VCaP (cell line): ENCODE measurements at regions not wholly inside any gene's neighbourhood (a gene's known extent, or its start where the extent isn't known, plus 50 kb on each side); places are given as distances from the start of the nearest gene placed in this dataset.

Experiments used
- H3K27ac ChIP-seq: fragments of 450-650 bp; 2 replicates; pipeline ENCODE4 v1.5.1; 2017
- TF ChIP-seq, protein P1 (sequence below): fragments of 450-650 bp; conservative IDR thresholded peaks from 2 replicates; pipeline ENCODE4 v1.5.1; 2017; ENCODE audit warnings: mild to moderate bottlenecking, moderate library complexity

DNA sequence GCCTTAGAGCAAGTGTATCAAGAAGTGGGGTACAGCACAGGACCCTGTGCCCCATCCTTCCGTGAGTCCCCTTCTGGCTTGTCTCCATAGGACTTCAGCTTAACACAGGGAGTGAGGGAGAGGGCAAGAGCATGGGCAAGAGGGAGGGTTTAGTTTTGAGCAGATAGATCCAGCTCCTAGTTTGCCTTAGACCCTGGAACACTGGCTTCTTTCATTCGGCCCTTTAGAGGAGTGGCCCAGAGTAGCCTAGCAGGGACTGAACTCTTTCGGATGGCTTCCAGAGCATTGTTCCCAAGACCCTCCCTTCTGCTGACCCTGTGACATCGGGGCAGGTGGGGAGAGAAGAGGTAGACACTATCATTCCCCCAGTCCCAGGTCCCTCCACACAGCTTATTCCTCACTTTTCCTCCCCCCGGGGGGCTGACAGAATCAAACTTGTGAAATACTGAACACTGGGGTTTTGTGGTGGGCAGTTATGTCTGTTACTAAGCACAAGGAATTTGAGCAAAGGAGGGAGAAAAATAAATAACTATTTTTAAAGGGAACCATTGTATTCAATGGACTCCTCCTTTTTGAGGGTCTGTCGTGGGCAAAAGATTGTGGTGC is 289.6 kb upstream of the C2CD4B start:
- H3K27ac ChIP-seq = no peak overlapping the region
- TF ChIP-seq, protein P1, sequence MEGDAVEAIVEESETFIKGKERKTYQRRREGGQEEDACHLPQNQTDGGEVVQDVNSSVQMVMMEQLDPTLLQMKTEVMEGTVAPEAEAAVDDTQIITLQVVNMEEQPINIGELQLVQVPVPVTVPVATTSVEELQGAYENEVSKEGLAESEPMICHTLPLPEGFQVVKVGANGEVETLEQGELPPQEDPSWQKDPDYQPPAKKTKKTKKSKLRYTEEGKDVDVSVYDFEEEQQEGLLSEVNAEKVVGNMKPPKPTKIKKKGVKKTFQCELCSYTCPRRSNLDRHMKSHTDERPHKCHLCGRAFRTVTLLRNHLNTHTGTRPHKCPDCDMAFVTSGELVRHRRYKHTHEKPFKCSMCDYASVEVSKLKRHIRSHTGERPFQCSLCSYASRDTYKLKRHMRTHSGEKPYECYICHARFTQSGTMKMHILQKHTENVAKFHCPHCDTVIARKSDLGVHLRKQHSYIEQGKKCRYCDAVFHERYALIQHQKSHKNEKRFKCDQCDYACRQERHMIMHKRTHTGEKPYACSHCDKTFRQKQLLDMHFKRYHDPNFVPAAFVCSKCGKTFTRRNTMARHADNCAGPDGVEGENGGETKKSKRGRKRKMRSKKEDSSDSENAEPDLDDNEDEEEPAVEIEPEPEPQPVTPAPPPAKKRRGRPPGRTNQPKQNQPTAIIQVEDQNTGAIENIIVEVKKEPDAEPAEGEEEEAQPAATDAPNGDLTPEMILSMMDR = no peak

DNA sequence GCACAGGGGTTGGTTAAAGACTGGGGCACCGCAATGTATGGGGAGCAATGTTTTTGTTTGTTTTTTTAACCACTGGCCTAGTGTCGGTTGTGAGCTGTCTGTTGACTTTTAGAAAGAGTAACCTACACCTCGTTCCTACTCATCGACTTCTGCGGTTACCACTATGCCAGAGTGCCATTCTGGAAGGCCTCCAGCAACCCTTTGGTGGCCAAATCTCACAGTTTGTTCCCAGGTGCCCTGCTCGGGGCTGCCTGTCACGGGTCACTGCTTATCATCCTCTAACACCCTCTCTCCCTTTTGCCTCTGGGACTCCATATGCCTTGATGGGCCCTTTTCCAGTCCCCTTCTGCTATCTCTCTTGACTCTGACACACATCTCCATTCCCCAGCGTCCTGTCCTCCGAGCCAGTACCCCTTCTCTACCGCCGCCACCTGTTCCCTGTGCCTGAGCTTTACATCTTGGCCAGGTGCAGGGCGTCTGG is 290.4 kb upstream of the C2CD4B start:
- no peak overlapping the region for H3K27ac ChIP-seq
- TF ChIP-seq, protein P1 = no peak

DNA sequence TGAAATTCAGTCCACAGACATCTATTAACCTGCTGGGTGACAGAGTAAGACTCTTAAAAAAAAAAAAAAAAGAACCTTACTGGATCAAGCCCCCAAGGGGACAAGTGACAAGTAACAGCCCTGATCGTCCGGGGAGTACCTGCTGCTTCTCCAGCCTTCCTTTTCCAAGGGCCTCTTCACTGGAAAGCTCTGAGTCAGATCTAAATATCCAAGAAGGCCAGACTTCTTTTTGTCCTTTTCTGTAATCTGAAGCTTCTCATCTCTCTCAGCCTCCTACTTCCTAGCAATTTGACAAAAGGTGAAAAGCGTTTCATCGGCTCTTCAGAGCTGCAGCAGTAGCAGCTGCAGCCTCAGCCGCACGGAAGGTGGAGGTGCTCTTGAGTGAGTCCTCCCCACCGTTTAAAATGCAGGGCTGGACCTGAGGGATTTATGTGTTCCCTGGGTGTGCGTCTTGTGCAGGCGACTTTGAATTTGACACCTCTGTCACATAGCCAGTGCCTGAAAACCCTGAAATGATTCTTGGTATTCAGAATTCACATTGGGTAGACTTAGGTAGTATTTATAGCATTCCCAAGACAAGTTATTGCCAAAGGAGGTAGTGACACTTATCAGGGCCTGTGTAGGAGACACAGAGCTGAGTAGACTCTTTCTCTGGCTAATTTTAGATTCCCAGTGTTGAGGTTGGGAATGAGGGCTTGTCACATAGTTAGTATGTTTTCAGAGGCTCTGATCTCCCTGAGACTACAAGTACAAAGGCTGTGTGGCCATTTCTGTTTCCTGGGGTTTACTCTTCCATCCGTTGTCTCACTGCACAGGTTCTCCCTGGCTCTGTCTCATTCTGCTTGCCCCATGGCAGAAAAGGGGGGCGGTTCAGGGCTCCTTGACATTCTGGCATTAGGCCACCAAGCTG is 291.2 kb upstream of the C2CD4B start:
- TF ChIP-seq, protein P1 = no peak
- no peak overlapping the region for H3K27ac ChIP-seq

DNA sequence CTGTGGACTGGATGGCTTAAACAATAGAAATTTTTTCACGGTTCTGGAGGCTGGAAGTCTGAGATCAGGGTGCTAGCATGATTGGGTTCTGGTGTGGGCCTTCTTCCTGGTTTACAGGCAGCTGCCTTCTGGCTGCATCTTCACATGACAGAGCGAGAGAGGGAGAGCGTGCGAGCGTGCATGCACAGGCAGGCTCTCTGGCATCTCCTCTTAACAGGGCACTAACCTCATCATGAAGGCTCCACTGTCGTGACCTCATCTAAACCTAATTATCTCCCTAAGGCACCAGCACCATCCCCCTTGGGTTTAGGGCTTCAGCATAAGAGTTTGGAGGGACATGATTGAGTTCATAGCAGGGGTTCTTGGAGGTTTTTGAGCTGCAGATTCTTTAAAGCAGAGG is 292.0 kb upstream of the C2CD4B start:
- TF ChIP-seq, protein P1 = no peak
- no peak overlapping the region for H3K27ac ChIP-seq

DNA sequence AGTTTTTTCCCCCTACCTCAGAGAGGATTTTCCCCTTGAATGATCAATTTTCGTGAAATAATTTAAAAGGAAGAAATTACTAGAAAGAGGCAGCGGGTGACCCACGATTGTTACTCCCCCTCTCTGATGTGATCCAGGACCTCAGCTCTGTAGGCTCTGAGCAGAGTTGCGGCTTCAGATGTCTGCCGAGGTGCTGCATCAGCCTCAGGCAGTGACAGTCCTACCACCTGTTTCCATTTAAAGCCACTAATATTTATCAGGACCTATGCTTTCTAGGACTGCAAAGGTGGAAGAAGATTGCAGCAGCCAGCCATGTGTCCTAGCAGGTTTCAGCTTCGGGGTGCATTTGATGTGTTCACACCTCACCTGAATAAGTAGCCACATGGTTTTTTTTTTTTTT is 294.8 kb upstream of the C2CD4B start:
- H3K27ac ChIP-seq = no peak overlapping the region
- TF ChIP-seq, protein P1 = no peak

DNA sequence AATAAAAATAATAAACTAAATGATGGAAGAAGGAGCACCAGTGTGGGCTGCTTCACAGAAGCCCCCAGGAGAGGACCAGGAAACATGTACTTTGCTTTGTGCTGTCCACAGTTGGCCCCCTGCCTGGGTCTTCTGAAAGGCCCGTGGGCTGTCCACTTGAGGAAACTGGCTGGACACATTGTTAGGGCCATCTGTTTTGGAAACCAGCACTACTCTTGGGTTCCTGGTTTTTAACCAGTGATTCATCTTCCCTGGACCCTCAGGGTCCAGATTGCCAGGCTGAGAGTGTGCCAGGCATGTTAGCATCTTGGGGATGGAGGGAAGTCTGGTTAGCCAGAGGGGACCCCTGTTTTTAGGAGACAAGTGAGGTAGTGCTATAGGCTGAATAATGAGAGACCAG is 297.2 kb upstream of the C2CD4B start:
- TF ChIP-seq, protein P1 = no peak

DNA sequence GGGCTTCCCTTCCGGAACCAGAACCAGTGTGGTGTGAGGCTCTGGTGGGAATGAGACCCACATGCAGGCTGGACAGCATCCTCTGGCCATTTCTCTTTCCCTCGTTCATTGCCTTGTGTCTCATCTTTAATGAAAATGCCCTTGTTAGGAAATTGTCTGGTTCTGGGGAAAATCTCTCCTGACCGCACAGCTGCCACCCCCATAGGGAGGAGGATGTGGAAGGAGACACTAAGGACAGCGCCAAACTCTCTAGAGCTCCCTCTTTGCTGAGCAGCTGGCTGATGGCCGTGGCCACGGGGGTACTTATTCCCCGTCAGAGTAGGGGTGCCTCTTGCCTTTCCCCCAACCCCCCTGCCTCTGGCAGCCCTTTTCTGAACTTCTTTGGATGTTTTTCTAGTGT is 297.6 kb upstream of the C2CD4B start:
- TF ChIP-seq, protein P1 = no peak
- no peak overlapping the region for H3K27ac ChIP-seq

More for the DNA sequence above, 297.2 kb upstream of the C2CD4B start:
- H3K27ac ChIP-seq = no peak overlapping the region
